DOHH2 (cell line): ENCODE measurements at regions not wholly inside any gene's neighbourhood (a gene's known extent, or its start where the extent isn't known, plus 50 kb on each side); places are given as distances from the start of the nearest gene placed in this dataset.

ENCODE experiments used
- H3F3A ChIP-seq: fragments of 200-600 bp; sonication (generic), shearing (Covaris generic); 2 replicates; pipeline ENCODE4 v1.6.0; 2016; ENCODE audit warnings: antibody characterized with exemption, mild to moderate bottlenecking; ENCODE audit not compliant: control insufficient read depth, insufficient read depth
- H3K27ac ChIP-seq: fragments of 200-600 bp; sonication (generic); 2 replicates; pipeline ENCODE4 v1.5.1; 2014; ENCODE audit warnings: low read depth, mild to moderate bottlenecking, low read length, moderate library complexity
- H3K27me3 ChIP-seq: fragments of 200-600 bp; sonication (generic); 2 replicates; pipeline ENCODE4 v1.6.1; 2014; ENCODE audit warnings: mild to moderate bottlenecking, low read length, mixed read lengths; ENCODE audit not compliant: control insufficient read depth
- H3K36me3 ChIP-seq: fragments of 200-600 bp; sonication (generic); 2 replicates; pipeline ENCODE4 v1.6.1; 2014; ENCODE audit warnings: mild to moderate bottlenecking, low read length, moderate library complexity, mixed read lengths; ENCODE audit not compliant: control insufficient read depth
- H3K4me1 ChIP-seq: fragments of 200-600 bp; sonication (generic); 2 replicates; pipeline ENCODE4 v1.6.1; 2014; ENCODE audit warnings: mild to moderate bottlenecking, low read length, mixed read lengths; ENCODE audit not compliant: control insufficient read depth
- H3K4me2 ChIP-seq: fragments of 200-600 bp; sonication (generic); 2 replicates; pipeline ENCODE4 v1.6.0; 2014; ENCODE audit warnings: mild to moderate bottlenecking, low read length, moderate library complexity
- H3K4me3 ChIP-seq: fragments of 200-600 bp; sonication (generic); 2 replicates; pipeline ENCODE4 v1.5.1; 2014; ENCODE audit warnings: mild to moderate bottlenecking, low read length, mixed read lengths
- H3K79me2 ChIP-seq: fragments of 200-600 bp; sonication (generic); 2 replicates; pipeline ENCODE4 v1.6.1; 2014; ENCODE audit warnings: mild to moderate bottlenecking, low read length, mixed read lengths; ENCODE audit not compliant: control insufficient read depth
- H3K9me2 ChIP-seq: fragments of 200-600 bp; sonication (generic); replicated peaks from 2 replicates; pipeline ENCODE4 v1.6.1; 2014; ENCODE audit warnings: mild to moderate bottlenecking, low read length, mixed read lengths; ENCODE audit not compliant: control insufficient read depth
- H3K9me3 ChIP-seq: fragments of 200-600 bp; sonication (generic); 2 replicates; pipeline ENCODE4 v1.6.1; 2014; ENCODE audit warnings: antibody characterized with exemption, low read length, mixed read lengths; ENCODE audit not compliant: control insufficient read depth, insufficient read depth
- H4K20me1 ChIP-seq: fragments of 200-600 bp; sonication (generic); 2 replicates; pipeline ENCODE4 v1.6.0; 2014; ENCODE audit warnings: low read depth, mild to moderate bottlenecking, antibody characterized with exemption, low read length, moderate library complexity; ENCODE audit not compliant: control insufficient read depth, insufficient read depth
- CTCF ChIP-seq: fragments of 200-600 bp; sonication (generic); IDR thresholded peaks from one replicate; pipeline ENCODE4 v1.5.1; 2014; ENCODE audit warnings: antibody characterized with exemption, mild to moderate bottlenecking, low read depth, low read length; ENCODE audit not compliant: poor library complexity, severe bottlenecking
- EZH2phosphoT487 ChIP-seq: fragments of 200-600 bp; sonication (generic); IDR thresholded peaks from 2 replicates; pipeline ENCODE4 v1.6.1; 2017; ENCODE audit warnings: borderline replicate concordance, mild to moderate bottlenecking, antibody characterized with exemption, low read length, moderate library complexity, mixed read lengths

GRCh38 chr16:54506741-54507500 lies 220.3 kb upstream of the IRX3 start:
- TF ChIP-seq EZH2phosphoT487 (no peak), CTCF (no peak)
- H3K4me1 ChIP-seq: no peaks in the 10 kb centered on the region
- no peaks in the 10 kb centered on the region for H3K36me3 ChIP-seq
- H3K27ac ChIP-seq: no peak overlapping the region
- H3K79me2 ChIP-seq: no peaks in the 10 kb centered on the region
- no peaks in the 10 kb centered on the region for H3K27me3 ChIP-seq
- H3K4me3 ChIP-seq: no peak overlapping the region
- no peaks in the 10 kb centered on the region for H3F3A ChIP-seq
- no peaks in the 10 kb centered on the region for H3K9me3 ChIP-seq
- H3K4me2 ChIP-seq: no peak overlapping the region
- H3K9me2 ChIP-seq: no peaks in the 10 kb centered on the region
- no peaks in the 10 kb centered on the region for H4K20me1 ChIP-seq

- Histone ChIP-seq H4K20me1 (no peaks in the 10 kb centered on the region), H3K27ac (no peak overlapping the region), H3K9me2 (no peaks in the 10 kb centered on the region), H3K79me2 (no peaks in the 10 kb centered on the region), H3K4me3 (no peak overlapping the region), H3K4me1 (no peaks in the 10 kb centered on the region), H3F3A (no peaks in the 10 kb centered on the region), H3K27me3 (no peaks in the 10 kb centered on the region), H3K4me2 (no peak overlapping the region), H3K36me3 (no peaks in the 10 kb centered on the region), H3K9me3 (no peaks in the 10 kb centered on the region)
- TF ChIP-seq CTCF (no peak), EZH2phosphoT487 (no peak)
Observed at GRCh38 chr16:54506214-54506580, 219.6 kb upstream of the IRX3 start.

- H3K27me3 ChIP-seq: no peaks in the 10 kb centered on the region
Observed at GRCh38 chr16:54505549-54506213, 219.1 kb upstream of the IRX3 start.

More at GRCh38 chr16:54505549-54506213, 219.1 kb upstream of the IRX3 start:
- Histone ChIP-seq H3K79me2 (no peaks in the 10 kb centered on the region), H3K36me3 (no peaks in the 10 kb centered on the region), H3F3A (no peaks in the 10 kb centered on the region), H3K4me3 (no peak overlapping the region), H3K27ac (no peak overlapping the region), H3K9me3 (no peaks in the 10 kb centered on the region), H3K4me1 (no peaks in the 10 kb centered on the region), H3K9me2 (no peaks in the 10 kb centered on the region), H3K4me2 (no peak overlapping the region), H4K20me1 (no peaks in the 10 kb centered on the region)
- TF ChIP-seq CTCF (no peak), EZH2phosphoT487 (no peak)
